DND-41 (cell line): ENCODE measurements at regions not wholly inside any gene's neighbourhood (a gene's known extent, or its start where the extent isn't known, plus 50 kb on each side); places are given as distances from the start of the nearest gene placed in this dataset.

Source experiments
- ATAC-seq: fragments of 200-7000 bp; cut with Tn5 transposase; 3 replicates; pipeline ENCODE4 v1.9.1; 2021; ENCODE audit warnings: low read depth; ENCODE audit not compliant: insufficient read depth
- DNase-seq: peaks from one replicate; pipeline ENCODE4 v3.0.0-alpha.2; 2020
- H2AFZ ChIP-seq: 2 replicates; pipeline ENCODE4 v1.6.0; 2012; ENCODE audit warnings: low read depth, low read length
- H3K27ac ChIP-seq: 2 replicates; pipeline ENCODE4 v1.5.1; 2012; ENCODE audit warnings: low read length, inconsistent platforms
- H3K27me3 ChIP-seq: fragments of 200-600 bp; sonication (generic); 2 replicates; pipeline ENCODE4 v1.6.0; 2012; ENCODE audit warnings: low read length, mild to moderate bottlenecking, inconsistent platforms; ENCODE audit not compliant: insufficient read depth, poor library complexity
- H3K36me3 ChIP-seq: 2 replicates; pipeline ENCODE4 v1.5.1; 2012; ENCODE audit warnings: low read length, inconsistent platforms; ENCODE audit not compliant: insufficient read depth
- H3K4me1 ChIP-seq: 2 replicates; pipeline ENCODE4 v1.5.1; 2012; ENCODE audit warnings: mild to moderate bottlenecking, low read length; ENCODE audit not compliant: insufficient read depth
- H3K4me2 ChIP-seq: 2 replicates; pipeline ENCODE4 v1.6.0; 2012; ENCODE audit warnings: mild to moderate bottlenecking, moderate library complexity, low read length, inconsistent platforms; ENCODE audit not compliant: insufficient read depth
- H3K4me3 ChIP-seq, 2 experiments: fragments of 200-600 bp in 1 of 2; shearing (Covaris generic) in 1 of 2; 2 replicates each; pipeline ENCODE4 v1.5.1; 2012 to 2016; ENCODE audit warnings: inconsistent platforms in 2 of 2, low read length in 2 of 2, mild to moderate bottlenecking in 2 of 2, low read depth in 1 of 2, moderate library complexity in 1 of 2
- H3K79me2 ChIP-seq: 2 replicates; pipeline ENCODE4 v1.6.0; 2012; ENCODE audit warnings: low read length, inconsistent platforms; ENCODE audit not compliant: insufficient read depth
- H3K9ac ChIP-seq: 2 replicates; pipeline ENCODE4 v1.6.0; 2012; ENCODE audit warnings: low read depth, mild to moderate bottlenecking, inconsistent platforms, low read length, moderate library complexity
- H3K9me3 ChIP-seq: 2 replicates; pipeline ENCODE4 v1.5.1; 2012; ENCODE audit warnings: low read length, moderate library complexity, mild to moderate bottlenecking, inconsistent platforms; ENCODE audit not compliant: insufficient read depth, severe bottlenecking
- H4K20me1 ChIP-seq: 2 replicates; pipeline ENCODE4 v1.6.0; 2012; ENCODE audit warnings: low read length; ENCODE audit not compliant: insufficient read depth
- EZH2 ChIP-seq: IDR thresholded peaks from 3 replicates; pipeline ENCODE4 v1.6.1; 2012; ENCODE audit warnings: borderline replicate concordance, low read depth, mild to moderate bottlenecking, moderate library complexity, low read length, inconsistent platforms; ENCODE audit not compliant: severe bottlenecking
- TF ChIP-seq, protein P1 (sequence below): IDR thresholded peaks from 2 replicates; pipeline ENCODE4 v1.5.1; 2012; ENCODE audit warnings: borderline replicate concordance, low read length, moderate library complexity, mild to moderate bottlenecking; ENCODE audit not compliant: poor library complexity, severe bottlenecking; ENCODE audit errors: extremely low read depth

DNA sequence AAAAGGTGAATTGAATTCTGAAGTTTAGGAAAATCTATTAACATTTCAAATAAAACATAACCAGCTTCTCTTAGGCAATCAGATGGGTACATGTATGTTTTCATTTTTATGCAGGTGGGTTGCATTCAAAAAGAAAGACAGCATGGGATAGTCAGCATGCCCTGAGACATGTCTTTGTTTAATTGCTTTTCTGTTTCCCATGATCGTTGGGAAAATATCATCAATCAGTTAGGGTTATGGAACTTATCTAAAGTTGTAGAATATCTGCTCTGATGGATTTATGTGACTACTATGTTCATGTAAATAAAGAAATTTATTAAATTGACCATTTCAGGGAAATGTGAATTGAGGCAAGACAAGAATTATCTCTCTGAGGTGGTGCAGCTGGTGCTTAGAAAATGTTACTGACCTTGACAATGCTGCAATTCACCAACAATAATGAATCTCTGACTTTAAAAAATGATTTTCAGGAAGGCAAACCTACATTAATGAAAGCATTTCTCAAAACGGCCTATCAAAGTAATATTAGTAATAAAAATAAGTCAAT, 112.7 kb downstream of the RFPL4B start:
- no peaks in the 10 kb centered on the region for H3K9me3 ChIP-seq
- TF ChIP-seq, protein P1, sequence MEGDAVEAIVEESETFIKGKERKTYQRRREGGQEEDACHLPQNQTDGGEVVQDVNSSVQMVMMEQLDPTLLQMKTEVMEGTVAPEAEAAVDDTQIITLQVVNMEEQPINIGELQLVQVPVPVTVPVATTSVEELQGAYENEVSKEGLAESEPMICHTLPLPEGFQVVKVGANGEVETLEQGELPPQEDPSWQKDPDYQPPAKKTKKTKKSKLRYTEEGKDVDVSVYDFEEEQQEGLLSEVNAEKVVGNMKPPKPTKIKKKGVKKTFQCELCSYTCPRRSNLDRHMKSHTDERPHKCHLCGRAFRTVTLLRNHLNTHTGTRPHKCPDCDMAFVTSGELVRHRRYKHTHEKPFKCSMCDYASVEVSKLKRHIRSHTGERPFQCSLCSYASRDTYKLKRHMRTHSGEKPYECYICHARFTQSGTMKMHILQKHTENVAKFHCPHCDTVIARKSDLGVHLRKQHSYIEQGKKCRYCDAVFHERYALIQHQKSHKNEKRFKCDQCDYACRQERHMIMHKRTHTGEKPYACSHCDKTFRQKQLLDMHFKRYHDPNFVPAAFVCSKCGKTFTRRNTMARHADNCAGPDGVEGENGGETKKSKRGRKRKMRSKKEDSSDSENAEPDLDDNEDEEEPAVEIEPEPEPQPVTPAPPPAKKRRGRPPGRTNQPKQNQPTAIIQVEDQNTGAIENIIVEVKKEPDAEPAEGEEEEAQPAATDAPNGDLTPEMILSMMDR: no peak
- TF ChIP-seq EZH2: no peak
- H3K4me2 ChIP-seq: no peak overlapping the region
- no peak overlapping the region for H3K9ac ChIP-seq
- no peaks in the 10 kb centered on the region for H4K20me1 ChIP-seq
- no peaks in the 10 kb centered on the region for H3K36me3 ChIP-seq
- no peak for DNase-seq
- ATAC-seq: no peak
- H3K4me3 ChIP-seq: no peak overlapping the region
- H3K79me2 ChIP-seq: no peaks in the 10 kb centered on the region
- H3K27ac ChIP-seq: no peak overlapping the region
- no peak overlapping the region for H2AFZ ChIP-seq
- no peaks in the 10 kb centered on the region for H3K27me3 ChIP-seq
- no peaks in the 10 kb centered on the region for H3K4me1 ChIP-seq

- no peaks in the 10 kb centered on the region for H3K36me3 ChIP-seq
- H3K4me2 ChIP-seq: no peak overlapping the region
- ATAC-seq: no peak
- TF ChIP-seq EZH2: no peak
- TF ChIP-seq, protein P1: no peak
- DNase-seq: no peak
- H3K4me3 ChIP-seq: no peak overlapping the region
- no peaks in the 10 kb centered on the region for H3K9me3 ChIP-seq
- no peaks in the 10 kb centered on the region for H3K79me2 ChIP-seq
- H4K20me1 ChIP-seq: no peaks in the 10 kb centered on the region
- H3K4me1 ChIP-seq: no peaks in the 10 kb centered on the region
- no peak overlapping the region for H3K27ac ChIP-seq
- no peak overlapping the region for H2AFZ ChIP-seq
- H3K27me3 ChIP-seq: no peaks in the 10 kb centered on the region
- no peak overlapping the region for H3K9ac ChIP-seq
These were observed 118.0 kb downstream of the RFPL4B start for GRCh38 chr6:112464901-112465665.

DNA sequence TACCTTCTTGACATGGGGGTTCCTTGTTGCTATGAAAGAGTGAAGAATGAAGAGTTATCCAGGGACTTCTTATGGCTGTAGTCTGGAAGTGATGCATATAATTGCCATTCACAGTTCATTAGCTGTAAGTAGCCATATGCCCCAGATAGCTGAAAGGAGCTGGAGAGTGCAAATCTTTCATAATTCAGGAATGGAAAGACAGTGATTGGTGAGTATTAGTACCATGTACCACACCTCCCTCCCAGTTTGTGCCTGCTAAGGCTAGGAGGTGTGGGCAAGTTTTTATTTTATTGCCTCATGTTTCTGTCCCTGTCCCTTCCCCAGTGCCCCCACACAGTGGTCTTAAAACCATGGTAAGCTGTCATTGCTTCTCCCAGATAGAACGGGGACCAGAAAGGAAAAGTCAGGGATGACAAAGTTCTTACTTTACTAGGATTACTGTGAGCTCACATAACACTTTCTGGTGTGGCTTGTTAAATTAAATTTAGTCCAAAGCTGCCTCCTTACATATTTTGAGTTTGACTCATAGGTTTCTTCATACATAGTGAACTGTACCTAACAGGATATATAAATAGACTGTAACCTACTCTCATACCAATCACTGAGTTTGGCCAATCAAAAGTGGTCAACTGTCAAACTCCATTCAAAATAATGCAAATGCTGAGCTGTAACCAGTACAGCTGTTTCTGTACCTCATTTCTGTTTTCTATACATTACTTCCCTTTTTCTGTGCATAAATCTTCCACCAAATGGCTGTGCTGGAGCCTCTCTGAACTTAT, 119.4 kb downstream of the RFPL4B start:
- no peak overlapping the region for H3K4me3 ChIP-seq
- no peak overlapping the region for H3K9ac ChIP-seq
- no peak overlapping the region for H2AFZ ChIP-seq
- H3K27me3 ChIP-seq: no peaks in the 10 kb centered on the region
- no peaks in the 10 kb centered on the region for H4K20me1 ChIP-seq
- H3K9me3 ChIP-seq: no peaks in the 10 kb centered on the region
- no peak overlapping the region for H3K27ac ChIP-seq
- H3K4me1 ChIP-seq: no peaks in the 10 kb centered on the region
- no peak overlapping the region for H3K4me2 ChIP-seq
- DNase-seq: no peak
- TF ChIP-seq, protein P1: no peak
- no peak for TF ChIP-seq EZH2
- no peaks in the 10 kb centered on the region for H3K36me3 ChIP-seq
- H3K79me2 ChIP-seq: no peaks in the 10 kb centered on the region
- no peak for ATAC-seq
